ENCODE measurements at regions not wholly inside any gene's neighbourhood (a gene's known extent, or its start where the extent isn't known, plus 50 kb on each side); places are given as distances from the start of the nearest gene placed in this dataset.

GRCh38 chr2:120624061-120624737, 111.5 kb upstream of the GLI2 start:
- H3K9me3 ChIP-seq (ENCODE audit: insufficient read depth in 2 of 2, low read depth in 1 of 2, low read length in 1 of 2): no peaks in the 10 kb centered on the region
- no peaks in the 10 kb centered on the region for H3K79me1 ChIP-seq (ENCODE audit: low read depth, low read length)
- H2BK20ac ChIP-seq (ENCODE audit: low read length): no peak overlapping the region
- no peaks in the 10 kb centered on the region for H3K79me2 ChIP-seq (ENCODE audit: control insufficient read depth in 1 of 2, insufficient read depth in 2 of 2, low read length in 2 of 2)
- no peak for TF ChIP-seq RXRA (IDR thresholded peaks at IDR 0.05; ENCODE audit: insufficient read depth, low read depth, low read length)
- no peak for TF ChIP-seq SAP30 (IDR thresholded peaks at IDR 0.05; ENCODE audit: insufficient read depth, insufficient replicate concordance, low read length)
- TF ChIP-seq EGR1 (IDR thresholded peaks at IDR 0.05; ENCODE audit: borderline replicate concordance, low read depth, low read length): no peak
- no peak for TF ChIP-seq SUZ12 (IDR thresholded peaks at IDR 0.05; ENCODE audit: low read length)
- no peak for TF ChIP-seq CREB1 (IDR thresholded peaks at IDR 0.05)
- no peak for TF ChIP-seq CBX8 (IDR thresholded peaks at IDR 0.05; ENCODE audit: borderline replicate concordance, low read depth, low read length)
- TF ChIP-seq SIRT6 (IDR thresholded peaks at IDR 0.05; ENCODE audit: low read length): no peak
- TF ChIP-seq CTBP2 (IDR thresholded peaks at IDR 0.05; ENCODE audit: borderline replicate concordance, insufficient read depth, insufficient read length, low read length): no peak
- no peak for TF ChIP-seq GABPA (IDR thresholded peaks at IDR 0.05; ENCODE audit: borderline replicate concordance, insufficient read depth, low read length)
- DNase-seq (ENCODE audit: low read depth in 1 of 2, low spot score in 2 of 2) (no peak), FAIRE-seq (no peak)
- H3K4ac ChIP-seq (replicated peaks; ENCODE audit: insufficient read length, low read depth, low read length): no peak overlapping the region
- CTCF ChIA-PET (ENCODE audit: partially characterized antibody): interaction anchor here (0.6 to 2.0 kb wide), 8 partner anchors 11 to 103 kb away, joined by 3 to 7 read pairs (median 4); no protein-coding TSS in a partner anchor
- H2BK12ac ChIP-seq (ENCODE audit: low read depth, low read length): no peak overlapping the region
- no peak overlapping the region for H3K4me3 ChIP-seq (ENCODE audit: extremely low read depth in 1 of 4, insufficient read depth in 2 of 4, low read depth in 3 of 4, low read length in 4 of 4)
- peaks cover 0 to 7% (median 3%) of the 10 kb centered on the region in 4 experiments; a peak in 2 of 7 replicates for H3K27me3 ChIP-seq (replicated peaks in 1 of 4; ENCODE audit: control insufficient read depth in 3 of 4, extremely low read depth in 1 of 4, insufficient read depth in 3 of 4, low read length in 3 of 4)
- POLR2A ChIA-PET (ENCODE audit: partially characterized antibody): no interaction called here
- no peaks in the 10 kb centered on the region; the same call in 1 of the 2 replicates for H3K23me2 ChIP-seq (ENCODE audit: low read depth, low read length)
- no peak overlapping the region for H3K14ac ChIP-seq (ENCODE audit: insufficient read length)
- H4K5ac ChIP-seq (ENCODE audit: insufficient read length, low read depth, low read length): no peak overlapping the region
- no peak overlapping the region for H3K9ac ChIP-seq (replicated peaks in 1 of 4; ENCODE audit: extremely low read depth in 1 of 4, low read depth in 3 of 4, low read length in 3 of 4)
- H3K56ac ChIP-seq (replicated peaks; ENCODE audit: insufficient read length, low read depth, low read length): no peak overlapping the region
- H4K8ac ChIP-seq (ENCODE audit: extremely low read depth, insufficient read depth, low read length): no peak overlapping the region
- no peaks in the 10 kb centered on the region for H4K20me1 ChIP-seq (replicated peaks in 1 of 2; ENCODE audit: control insufficient read depth in 1 of 2, insufficient read depth in 2 of 2, low read length in 2 of 2)
- no peak overlapping the region for H3K27ac ChIP-seq (ENCODE audit: low read depth, low read length)
- no peak overlapping the region for H3K23ac ChIP-seq (ENCODE audit: insufficient read length)
- no peak overlapping the region for H2AK5ac ChIP-seq (ENCODE audit: low read depth, low read length)
- H4K91ac ChIP-seq (replicated peaks; ENCODE audit: insufficient read length, low read length): no peak overlapping the region
- no peak overlapping the region for H3K18ac ChIP-seq (ENCODE audit: extremely low read depth, low read length)
- no peak overlapping the region for H2BK5ac ChIP-seq (ENCODE audit: low read depth, low read length)
- H2BK15ac ChIP-seq (ENCODE audit: low read length): no peak overlapping the region
- H3K4me2 ChIP-seq (ENCODE audit: insufficient read depth in 1 of 2, low read depth in 2 of 2, low read length in 2 of 2): no peak overlapping the region
- H2BK120ac ChIP-seq (replicated peaks; ENCODE audit: low read depth, low read length): no peak overlapping the region
- no peaks in the 10 kb centered on the region for H3K4me1 ChIP-seq (replicated peaks in 1 of 4; ENCODE audit: control insufficient read depth in 3 of 4, insufficient read depth in 4 of 4, low read length in 3 of 4)
- no peaks in the 10 kb centered on the region for H3K36me3 ChIP-seq (ENCODE audit: control insufficient read depth in 2 of 4, insufficient read depth in 4 of 4, low read length in 3 of 4)
- WGBS, 2 experiments (ENCODE audit: extremely low coverage in 1 of 2, insufficient coverage in 1 of 2, insufficient read length in 1 of 2, insufficient replicate concordance in 2 of 2, low coverage in 1 of 2, low lambda C conversion rate in 2 of 2, missing lambda C conversion rate in 1 of 2): 88% methylated on average over 8 of the region's 8 CpGs; no CpG with 5 or more reads in 1 of the 2 experiments
- no peak overlapping the region for H2AFZ ChIP-seq (ENCODE audit: low read length)
